ENCODE measurements at regions not wholly inside any gene's neighbourhood (a gene's known extent, or its start where the extent isn't known, plus 50 kb on each side); places are given as distances from the start of the nearest gene placed in this dataset.

DNA sequence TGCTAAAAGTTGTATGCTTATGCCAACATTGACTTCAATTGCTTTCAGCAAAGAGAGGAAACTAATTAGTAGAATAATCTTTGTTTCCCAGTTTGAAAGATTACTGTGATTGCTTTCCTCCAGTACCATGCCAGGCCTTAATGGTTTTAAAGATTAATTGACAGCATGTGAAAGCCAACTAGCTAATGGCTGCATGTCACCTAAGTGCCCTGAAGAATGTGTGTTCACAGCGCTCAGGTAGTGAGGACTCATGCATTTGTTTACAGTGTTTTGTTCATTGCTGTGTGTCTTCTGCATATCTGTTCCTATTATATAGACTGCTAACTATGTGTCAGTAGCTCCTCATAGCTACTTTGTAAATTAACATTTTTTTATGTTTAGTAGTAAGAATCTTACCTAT, 335.6 kb downstream of the LRRIQ3 start:
- no peaks in the 10 kb centered on the region for H3K9me2 ChIP-seq (ENCODE audit: low read depth, low read length)
- H3K4me3 ChIP-seq (ENCODE audit: low read depth, low read length, poor library complexity, severe bottlenecking): no peak overlapping the region
- H3K9me3 ChIP-seq (ENCODE audit: low read length): no peaks in the 10 kb centered on the region
- no peaks in the 10 kb centered on the region for H3K36me3 ChIP-seq (ENCODE audit: insufficient read depth, low read length)
- no peaks in the 10 kb centered on the region for H4K20me1 ChIP-seq (ENCODE audit: insufficient read depth, low read length)
- H3K4me1 ChIP-seq (ENCODE audit: insufficient read depth, low read length, severe bottlenecking): no peaks in the 10 kb centered on the region
- no peaks in the 10 kb centered on the region for H3F3A ChIP-seq (ENCODE audit: insufficient read depth, low read length)
- H3K4me2 ChIP-seq (ENCODE audit: low read length): no peak overlapping the region
- no peaks in the 10 kb centered on the region for H3K79me2 ChIP-seq (ENCODE audit: insufficient read depth, low read length)
- no peak for TF ChIP-seq EZH2 (IDR thresholded peaks at IDR 0.05; ENCODE audit: borderline replicate concordance, low read length)
- TF ChIP-seq CTCF (IDR thresholded peaks at IDR 0.05; ENCODE audit: low read length): no peak
- H3K27ac ChIP-seq (ENCODE audit: low read depth, low read length, poor library complexity, severe bottlenecking): no peak overlapping the region
- no peak overlapping the region for H3K9ac ChIP-seq (ENCODE audit: low read length)
- H2AFZ ChIP-seq (ENCODE audit: low read length): no peak overlapping the region
- no peaks in the 10 kb centered on the region for H3K27me3 ChIP-seq (ENCODE audit: insufficient read depth, low read length)

DNA sequence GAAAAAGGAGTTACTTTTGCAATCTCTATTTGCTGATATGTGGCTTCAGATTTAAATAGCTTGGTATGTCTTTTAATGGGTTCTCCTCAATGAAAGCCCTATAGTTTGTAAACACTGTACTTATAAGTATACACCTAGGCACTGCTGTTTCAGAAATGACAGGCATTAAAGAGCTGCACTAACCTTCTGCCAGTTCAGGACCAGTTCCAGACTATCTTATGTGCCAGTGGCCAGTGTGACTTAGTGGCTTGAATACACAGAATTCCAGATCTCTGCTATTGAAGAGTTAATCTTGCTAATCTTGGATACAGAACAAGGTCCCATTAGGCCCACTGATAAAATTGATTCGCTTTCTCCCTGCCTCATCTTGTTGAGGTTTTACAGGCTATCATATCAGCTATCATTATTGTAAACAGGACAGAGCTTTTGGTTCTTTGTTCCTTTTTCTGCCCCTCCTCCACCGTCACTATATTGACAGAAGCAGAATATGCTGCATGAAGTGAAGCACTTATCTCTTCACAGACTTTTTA, 337.5 kb downstream of the LRRIQ3 start:
- Histone ChIP-seq H3K4me1 (ENCODE audit: insufficient read depth, low read length, severe bottlenecking) (no peaks in the 10 kb centered on the region), H3K9me3 (ENCODE audit: low read length) (no peaks in the 10 kb centered on the region), H3K9ac (ENCODE audit: low read length) (no peak overlapping the region), H3K79me2 (ENCODE audit: insufficient read depth, low read length) (no peaks in the 10 kb centered on the region), H3K27ac (ENCODE audit: low read depth, low read length, poor library complexity, severe bottlenecking) (no peak overlapping the region), H2AFZ (ENCODE audit: low read length) (no peak overlapping the region), H3F3A (ENCODE audit: insufficient read depth, low read length) (no peaks in the 10 kb centered on the region), H3K4me3 (ENCODE audit: low read depth, low read length, poor library complexity, severe bottlenecking) (no peak overlapping the region), H3K9me2 (ENCODE audit: low read depth, low read length) (no peaks in the 10 kb centered on the region), H3K27me3 (ENCODE audit: insufficient read depth, low read length) (no peaks in the 10 kb centered on the region), H3K36me3 (ENCODE audit: insufficient read depth, low read length) (no peaks in the 10 kb centered on the region), H3K4me2 (ENCODE audit: low read length) (no peak overlapping the region), H4K20me1 (ENCODE audit: insufficient read depth, low read length) (no peaks in the 10 kb centered on the region)
- TF ChIP-seq EZH2 (IDR thresholded peaks at IDR 0.05; ENCODE audit: borderline replicate concordance, low read length) (no peak), CTCF (IDR thresholded peaks at IDR 0.05; ENCODE audit: low read length) (no peak)

DNA sequence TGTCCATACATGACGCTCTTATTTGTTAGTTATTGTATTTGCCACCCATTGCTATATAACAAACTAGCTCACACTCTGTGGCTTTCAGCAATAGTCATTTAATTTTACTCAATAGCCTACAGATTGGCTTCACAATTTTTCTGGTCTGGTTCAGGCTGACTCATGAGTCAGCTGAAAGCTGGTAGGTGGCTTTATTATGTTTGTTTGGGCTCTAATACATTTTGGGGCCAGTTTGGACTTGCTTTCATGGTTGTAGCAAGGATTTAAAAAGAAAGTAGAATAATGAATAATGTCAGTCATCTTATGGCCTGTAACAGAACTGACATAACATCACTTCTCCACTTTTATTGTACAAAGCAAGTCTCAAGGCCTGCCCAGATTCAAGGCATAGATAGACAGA, 338.7 kb downstream of the LRRIQ3 start:
- Histone ChIP-seq H3K4me3 (ENCODE audit: low read depth, low read length, poor library complexity, severe bottlenecking) (no peak overlapping the region), H3K9ac (ENCODE audit: low read length) (no peak overlapping the region), H3K27me3 (ENCODE audit: insufficient read depth, low read length) (no peaks in the 10 kb centered on the region), H3K9me2 (ENCODE audit: low read depth, low read length) (no peaks in the 10 kb centered on the region), H3K27ac (ENCODE audit: low read depth, low read length, poor library complexity, severe bottlenecking) (no peak overlapping the region), H3K4me2 (ENCODE audit: low read length) (no peak overlapping the region), H3K36me3 (ENCODE audit: insufficient read depth, low read length) (no peaks in the 10 kb centered on the region), H3K9me3 (ENCODE audit: low read length) (no peaks in the 10 kb centered on the region), H3K4me1 (ENCODE audit: insufficient read depth, low read length, severe bottlenecking) (no peaks in the 10 kb centered on the region), H3F3A (ENCODE audit: insufficient read depth, low read length) (no peaks in the 10 kb centered on the region), H2AFZ (ENCODE audit: low read length) (no peak overlapping the region), H4K20me1 (ENCODE audit: insufficient read depth, low read length) (no peaks in the 10 kb centered on the region), H3K79me2 (ENCODE audit: insufficient read depth, low read length) (no peaks in the 10 kb centered on the region)
- no peak for TF ChIP-seq CTCF (IDR thresholded peaks at IDR 0.05; ENCODE audit: low read length)
- TF ChIP-seq EZH2 (IDR thresholded peaks at IDR 0.05; ENCODE audit: borderline replicate concordance, low read length): no peak

Measured in OCI-LY1 (cell line).